ENCODE measurements at regions not wholly inside any gene's neighbourhood (a gene's known extent, or its start where the extent isn't known, plus 50 kb on each side); places are given as distances from the start of the nearest gene placed in this dataset.

GRCh38 chr1:170402476-170403311 is 129.3 kb upstream of the GORAB start:
- no peak overlapping the region for H3K4me2 ChIP-seq (ENCODE audit: insufficient read depth in 1 of 2, low read depth in 2 of 2, low read length in 2 of 2)
- H3K27ac ChIP-seq (ENCODE audit: low read depth, low read length): no peak overlapping the region
- H2BK15ac ChIP-seq (ENCODE audit: low read length): no peak overlapping the region
- H3K4ac ChIP-seq (replicated peaks; ENCODE audit: insufficient read length, low read depth, low read length): no peak overlapping the region
- no peaks in the 10 kb centered on the region for H4K20me1 ChIP-seq (replicated peaks in 1 of 2; ENCODE audit: control insufficient read depth in 1 of 2, insufficient read depth in 2 of 2, low read length in 2 of 2)
- no peaks in the 10 kb centered on the region for H3K23me2 ChIP-seq (ENCODE audit: low read depth, low read length)
- H3K14ac ChIP-seq (ENCODE audit: insufficient read length): no peak overlapping the region
- peaks cover 0 to 4% (median 0%) of the 10 kb centered on the region in 4 experiments; a peak in 1 of 7 replicates for H3K4me1 ChIP-seq (replicated peaks in 1 of 4; ENCODE audit: control insufficient read depth in 3 of 4, insufficient read depth in 4 of 4, low read length in 3 of 4)
- no peak overlapping the region for H3K23ac ChIP-seq (ENCODE audit: insufficient read length)
- H2AK5ac ChIP-seq (ENCODE audit: low read depth, low read length): no peak overlapping the region
- H2BK20ac ChIP-seq (ENCODE audit: low read length): no peak overlapping the region
- no peak overlapping the region for H2BK120ac ChIP-seq (replicated peaks; ENCODE audit: low read depth, low read length)
- H2BK12ac ChIP-seq (ENCODE audit: low read depth, low read length): no peak overlapping the region
- 81% methylated on average over 4 of the region's 4 CpGs; no CpG with 5 or more reads in 1 of the 2 experiments for WGBS, 2 experiments (ENCODE audit: extremely low coverage in 1 of 2, insufficient coverage in 1 of 2, insufficient read length in 1 of 2, insufficient replicate concordance in 2 of 2, low coverage in 1 of 2, low lambda C conversion rate in 2 of 2, missing lambda C conversion rate in 1 of 2)
- H3K36me3 ChIP-seq (ENCODE audit: control insufficient read depth in 2 of 4, insufficient read depth in 4 of 4, low read length in 3 of 4): no peaks in the 10 kb centered on the region
- H4K8ac ChIP-seq (ENCODE audit: extremely low read depth, insufficient read depth, low read length): no peak overlapping the region
- H3K9ac ChIP-seq (replicated peaks in 1 of 4; ENCODE audit: extremely low read depth in 1 of 4, low read depth in 3 of 4, low read length in 3 of 4): no peak overlapping the region
- H2AFZ ChIP-seq (ENCODE audit: low read length): no peak overlapping the region
- no peak overlapping the region for H4K91ac ChIP-seq (replicated peaks; ENCODE audit: insufficient read length, low read length)
- H3K9me3 ChIP-seq (ENCODE audit: insufficient read depth in 2 of 2, low read depth in 1 of 2, low read length in 1 of 2): no peaks in the 10 kb centered on the region
- no peak overlapping the region for H4K5ac ChIP-seq (ENCODE audit: insufficient read length, low read depth, low read length)
- no peak overlapping the region for H3K4me3 ChIP-seq (ENCODE audit: extremely low read depth in 1 of 4, insufficient read depth in 2 of 4, low read depth in 3 of 4, low read length in 4 of 4)
- no peaks in the 10 kb centered on the region for H3K27me3 ChIP-seq (replicated peaks in 1 of 4; ENCODE audit: control insufficient read depth in 3 of 4, extremely low read depth in 1 of 4, insufficient read depth in 3 of 4, low read length in 3 of 4)
- DNase-seq (ENCODE audit: low read depth in 1 of 2, low spot score in 2 of 2): no peak
- no peak overlapping the region for H3K56ac ChIP-seq (replicated peaks; ENCODE audit: insufficient read length, low read depth, low read length)
- FAIRE-seq: no peak
- no peaks in the 10 kb centered on the region for H3K79me2 ChIP-seq (ENCODE audit: control insufficient read depth in 1 of 2, insufficient read depth in 2 of 2, low read length in 2 of 2)
- POLR2A ChIA-PET (ENCODE audit: partially characterized antibody): no interaction called here
- CTCF ChIA-PET (ENCODE audit: partially characterized antibody): interaction anchor here (0.9 to 1.5 kb wide), 2 partner anchors 13 to 74 kb away, joined by 3 read pairs; no protein-coding TSS in a partner anchor
- H3K18ac ChIP-seq (ENCODE audit: extremely low read depth, low read length): no peak overlapping the region
- no peak overlapping the region for H2BK5ac ChIP-seq (ENCODE audit: low read depth, low read length)
- H3K79me1 ChIP-seq (ENCODE audit: low read depth, low read length): no peaks in the 10 kb centered on the region
- TF ChIP-seq SRF (IDR thresholded peaks at IDR 0.05; ENCODE audit: low read depth, low read length) (no peak), CEBPB (IDR thresholded peaks at IDR 0.05; ENCODE audit: low read depth, low read length) (no peak), TEAD4 (IDR thresholded peaks at IDR 0.05; ENCODE audit: low read depth, low read length) (no peak), ATF3 (IDR thresholded peaks at IDR 0.05; ENCODE audit: insufficient read depth, low read depth, low read length) (no peak), SIRT6 (IDR thresholded peaks at IDR 0.05; ENCODE audit: low read length) (no peak), NANOG (IDR thresholded peaks at IDR 0.05; ENCODE audit: insufficient read depth, low read depth, low read length, poor library complexity, severe bottlenecking) (no peak), EGR1 (IDR thresholded peaks at IDR 0.05; ENCODE audit: borderline replicate concordance, low read depth, low read length) (no peak), ATF2 (IDR thresholded peaks at IDR 0.05; ENCODE audit: low read length) (no peak), NRF1 (IDR thresholded peaks at IDR 0.05; ENCODE audit: low read depth, low read length) (no peak), POLR2A (IDR thresholded peaks at IDR 0.05; ENCODE audit: control extremely low read depth in 1 of 2, low read depth in 2 of 2, low read length in 2 of 2) (no peak), RFX5 (IDR thresholded peaks at IDR 0.05; ENCODE audit: borderline replicate concordance, low read depth, low read length) (no peak), TCF12 (IDR thresholded peaks at IDR 0.05; ENCODE audit: low read depth, low read length) (no peak)

Data from H1 (cell line).